CD4-positive, alpha-beta T cell (primary cell): ENCODE measurements at regions not wholly inside any gene's neighbourhood (a gene's known extent, or its start where the extent isn't known, plus 50 kb on each side); places are given as distances from the start of the nearest gene placed in this dataset.

Source experiments
- ATAC-seq: fragments of 200-7000 bp; cut with Tn5 transposase; one replicate; pipeline ENCODE4 v1.10.0; 2022; ENCODE audit warnings: mild to moderate bottlenecking; ENCODE audit not compliant: poor library complexity
- CTCF ChIA-PET: fragments of 350-600 bp; sonication (Branson Sonifier 250); formaldehyde crosslinking; loops from one replicate; lab custom pipeline; 2021; ENCODE audit warnings: antibody characterized with exemption, inconsistent platforms; lab: Charles Lee
- POLR2A ChIA-PET: fragments of 350-600 bp; sonication (Branson Sonifier 250); formaldehyde crosslinking; loops from one replicate; lab custom pipeline; 2021; ENCODE audit warnings: antibody characterized with exemption, inconsistent platforms; lab: Charles Lee
- DNase-seq, 14 experiments: peaks; one replicate each; pipeline ENCODE4 v3.0.0-alpha.2; 2013 to 2020; ENCODE audit warnings: mixed read lengths in 2 of 14
- H3K27ac ChIP-seq, 2 donors: one replicate each; pipeline versions ENCODE4 v1.5.1 to v1.7.0; 2013; ENCODE audit warnings: low read length in 2 of 2, low read depth in 1 of 2, mild to moderate bottlenecking in 1 of 2
- H3K27me3 ChIP-seq, 2 experiments: 1 replicate in 1 of 2; 2 replicates in 1 of 2; pipeline versions ENCODE4 v1.6.1 to v1.7.0; 2013; ENCODE audit warnings: low read length in 2 of 2, control low read depth in 1 of 2, mild to moderate bottlenecking in 1 of 2, moderate library complexity in 1 of 2; ENCODE audit not compliant: insufficient read depth in 2 of 2, control insufficient read depth in 1 of 2
- H3K36me3 ChIP-seq: one replicate; pipeline ENCODE4 v1.6.1; 2013; ENCODE audit warnings: low read length, control low read depth; ENCODE audit not compliant: insufficient read depth
- H3K4me1 ChIP-seq: one replicate; pipeline ENCODE4 v1.6.1; 2013; ENCODE audit warnings: low read length, control low read depth; ENCODE audit not compliant: insufficient read depth
- H3K4me3 ChIP-seq: one replicate; pipeline ENCODE4 v1.5.1; 2013; ENCODE audit warnings: mild to moderate bottlenecking, low read length, moderate library complexity
- H3K9me3 ChIP-seq, 2 experiments: 1 replicate in 1 of 2; 2 replicates in 1 of 2; pipeline versions ENCODE4 v1.6.1 to v1.7.0; 2013; ENCODE audit warnings: low read length in 2 of 2, mild to moderate bottlenecking in 2 of 2, control low read depth in 1 of 2, moderate library complexity in 1 of 2; ENCODE audit not compliant: control insufficient read depth in 1 of 2, insufficient read depth in 1 of 2
- H3K27ac Mint-ChIP-seq: one replicate; pipeline ENCODE4 v1.8.0; 2020; ENCODE audit warnings: mixed read lengths
- H3K27me3 Mint-ChIP-seq: one replicate; pipeline ENCODE4 v1.8.0; 2021; ENCODE audit warnings: mixed read lengths
- H3K36me3 Mint-ChIP-seq: one replicate; pipeline ENCODE4 v1.8.0; 2021; ENCODE audit warnings: low read depth, mixed read lengths
- H3K4me1 Mint-ChIP-seq: one replicate; pipeline ENCODE4 v1.8.0; 2021; ENCODE audit warnings: low read depth, mixed read lengths
- H3K4me3 Mint-ChIP-seq: one replicate; pipeline ENCODE4 v1.8.0; 2020; ENCODE audit warnings: mild to moderate bottlenecking, mixed read lengths
- H3K9me3 Mint-ChIP-seq: one replicate; pipeline ENCODE4 v1.8.0; 2020; ENCODE audit warnings: mixed read lengths
- intact Hi-C, 2 experiments: fragments of 100-400 bp; cut with DNase I in 1 of 2; cut with micrococcal nuclease in 1 of 2; formaldehyde crosslinking; loops; one replicate each; pipeline versions ENCODE4 v1.15.1 to v1.9.0; 2023 to 2025; cut with DNase I, micrococcal nuclease
- TF ChIP-seq, protein P1 (sequence below): fragments of 200-600 bp; IDR thresholded peaks from one replicate; pipeline ENCODE4 v1.8.0; 2022; ENCODE audit warnings: antibody characterized with exemption, mild to moderate bottlenecking

DNA sequence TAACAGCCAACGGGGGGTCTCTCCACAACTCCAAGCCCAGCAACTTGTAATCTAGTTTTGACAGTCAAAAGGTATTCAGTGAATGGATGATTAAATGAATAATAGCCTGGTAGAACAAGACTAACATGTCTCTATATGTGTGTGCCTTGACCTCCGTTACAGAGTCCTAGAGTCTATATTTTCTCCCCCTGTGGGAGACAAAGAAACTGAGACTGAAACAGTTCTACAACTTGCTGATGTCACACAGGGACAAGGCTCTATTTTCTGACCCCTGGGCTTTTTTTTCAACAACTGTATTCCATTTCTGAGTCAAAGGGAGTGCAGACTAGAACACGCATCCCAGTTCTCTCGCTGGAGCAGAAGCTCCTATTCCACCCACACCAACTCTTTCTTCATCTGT lies 223.6 kb upstream of the AGAP1 start:
- H3K4me3 ChIP-seq: no peak overlapping the region
- DNase-seq (no peak), ATAC-seq (no peak)
- peaks cover 0 to 4% of the 10 kb centered on the region in 2 experiments for H3K9me3 ChIP-seq
- ChIA-PET CTCF (no interaction called here), POLR2A (no interaction called here)
- H3K4me1 ChIP-seq: no peaks in the 10 kb centered on the region
- H3K27me3 ChIP-seq: peaks cover 20 to 26% of the 10 kb centered on the region in 2 experiments
- peaks cover 74% of the 10 kb centered on the region for H3K27me3 Mint-ChIP-seq
- H3K27ac ChIP-seq: no peak overlapping the region
- TF ChIP-seq, protein P1, sequence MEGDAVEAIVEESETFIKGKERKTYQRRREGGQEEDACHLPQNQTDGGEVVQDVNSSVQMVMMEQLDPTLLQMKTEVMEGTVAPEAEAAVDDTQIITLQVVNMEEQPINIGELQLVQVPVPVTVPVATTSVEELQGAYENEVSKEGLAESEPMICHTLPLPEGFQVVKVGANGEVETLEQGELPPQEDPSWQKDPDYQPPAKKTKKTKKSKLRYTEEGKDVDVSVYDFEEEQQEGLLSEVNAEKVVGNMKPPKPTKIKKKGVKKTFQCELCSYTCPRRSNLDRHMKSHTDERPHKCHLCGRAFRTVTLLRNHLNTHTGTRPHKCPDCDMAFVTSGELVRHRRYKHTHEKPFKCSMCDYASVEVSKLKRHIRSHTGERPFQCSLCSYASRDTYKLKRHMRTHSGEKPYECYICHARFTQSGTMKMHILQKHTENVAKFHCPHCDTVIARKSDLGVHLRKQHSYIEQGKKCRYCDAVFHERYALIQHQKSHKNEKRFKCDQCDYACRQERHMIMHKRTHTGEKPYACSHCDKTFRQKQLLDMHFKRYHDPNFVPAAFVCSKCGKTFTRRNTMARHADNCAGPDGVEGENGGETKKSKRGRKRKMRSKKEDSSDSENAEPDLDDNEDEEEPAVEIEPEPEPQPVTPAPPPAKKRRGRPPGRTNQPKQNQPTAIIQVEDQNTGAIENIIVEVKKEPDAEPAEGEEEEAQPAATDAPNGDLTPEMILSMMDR: no peak
- intact Hi-C loops: no loop called here
- no peaks in the 10 kb centered on the region for H3K36me3 ChIP-seq
- H3K27ac Mint-ChIP-seq: no peak overlapping the region
- no peaks in the 10 kb centered on the region for H3K9me3 Mint-ChIP-seq
- no peaks in the 10 kb centered on the region for H3K36me3 Mint-ChIP-seq
- no peak overlapping the region for H3K4me3 Mint-ChIP-seq
- no peaks in the 10 kb centered on the region for H3K4me1 Mint-ChIP-seq

DNA sequence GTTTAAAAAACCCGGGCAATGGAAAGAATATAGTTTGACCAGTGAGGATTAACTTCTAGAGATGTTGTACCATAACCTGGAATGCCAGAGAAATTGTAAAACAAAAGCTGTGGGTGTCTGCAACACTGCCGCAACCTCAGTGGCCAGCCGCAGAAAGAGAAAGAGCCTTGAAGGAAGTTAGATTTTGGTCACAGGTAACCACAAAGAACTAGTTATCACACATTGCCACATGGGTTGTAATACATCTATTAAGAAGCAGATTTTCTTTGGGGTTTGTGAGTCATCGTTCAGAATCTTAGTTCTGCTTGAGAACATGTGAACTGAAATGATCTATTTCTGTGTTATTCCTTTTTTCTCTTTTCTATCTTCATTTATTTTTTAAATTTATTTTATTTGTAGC lies 222.9 kb upstream of the AGAP1 start:
- DNase-seq: peak in 2 of 14 experiments; percentile 8 to 36
- Mint-ChIP-seq H3K4me1 (no peaks in the 10 kb centered on the region), H3K9me3 (no peaks in the 10 kb centered on the region), H3K27ac (no peak overlapping the region), H3K27me3 (peaks cover 72% of the 10 kb centered on the region), H3K4me3 (no peak overlapping the region), H3K36me3 (no peaks in the 10 kb centered on the region)
- no peak for ATAC-seq
- H3K4me1 ChIP-seq: no peaks in the 10 kb centered on the region
- intact Hi-C loops: no loop called here
- H3K36me3 ChIP-seq: no peaks in the 10 kb centered on the region
- peaks cover 0 to 4% of the 10 kb centered on the region in 2 experiments for H3K9me3 ChIP-seq
- no peak overlapping the region for H3K4me3 ChIP-seq
- no peak overlapping the region for H3K27ac ChIP-seq
- peaks cover 20 to 26% of the 10 kb centered on the region in 2 experiments for H3K27me3 ChIP-seq
- CTCF ChIA-PET: no interaction called here
- POLR2A ChIA-PET: no interaction called here
- TF ChIP-seq, protein P1: no peak

DNA sequence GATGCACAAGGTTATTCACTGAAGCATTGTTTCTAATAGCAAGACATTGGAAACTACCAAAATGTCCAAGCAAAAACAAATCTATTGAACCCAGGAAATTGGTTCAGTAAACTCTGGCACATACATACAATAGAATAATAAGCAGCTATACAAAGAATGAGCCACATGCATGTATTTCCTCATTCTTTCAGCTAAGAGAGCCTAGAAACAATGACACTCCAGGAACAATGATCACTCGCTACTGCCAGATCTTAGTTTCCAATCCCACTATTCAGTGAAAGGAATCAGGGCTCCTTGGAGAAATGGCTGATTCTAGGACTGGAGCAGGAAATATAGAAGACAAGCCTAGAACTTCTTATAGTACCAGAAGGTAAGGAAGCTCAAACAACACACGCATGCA lies 221.9 kb upstream of the AGAP1 start:
- intact Hi-C loops: no loop called here

More for the DNA sequence above, 221.9 kb upstream of the AGAP1 start:
- CTCF ChIA-PET: no interaction called here
- Histone ChIP-seq H3K9me3 (no peaks in the 10 kb centered on the region), H3K4me3 (no peak overlapping the region), H3K27ac (no peak overlapping the region), H3K27me3 (peaks cover 13 to 20% of the 10 kb centered on the region in 2 experiments), H3K36me3 (no peaks in the 10 kb centered on the region), H3K4me1 (no peaks in the 10 kb centered on the region)
- no peaks in the 10 kb centered on the region for H3K9me3 Mint-ChIP-seq
- H3K36me3 Mint-ChIP-seq: no peaks in the 10 kb centered on the region
- TF ChIP-seq, protein P1: no peak
- no peak overlapping the region for H3K27ac Mint-ChIP-seq
- no peaks in the 10 kb centered on the region for H3K4me1 Mint-ChIP-seq
- ATAC-seq (no peak), DNase-seq (no peak)
- H3K27me3 Mint-ChIP-seq: peaks cover 69% of the 10 kb centered on the region
- H3K4me3 Mint-ChIP-seq: no peak overlapping the region
- POLR2A ChIA-PET: no interaction called here
